HG02642 (cell line): ENCODE measurements at regions not wholly inside any gene's neighbourhood (a gene's known extent, or its start where the extent isn't known, plus 50 kb on each side); places are given as distances from the start of the nearest gene placed in this dataset.

Source experiments
- ATAC-seq: cut with Tn5 transposase; IDR thresholded peaks from one replicate; pipeline ENCODE4 v1.9.1; 2021; ENCODE audit warnings: mild to moderate bottlenecking; ENCODE audit not compliant: unreplicated experiment, poor library complexity

DNA sequence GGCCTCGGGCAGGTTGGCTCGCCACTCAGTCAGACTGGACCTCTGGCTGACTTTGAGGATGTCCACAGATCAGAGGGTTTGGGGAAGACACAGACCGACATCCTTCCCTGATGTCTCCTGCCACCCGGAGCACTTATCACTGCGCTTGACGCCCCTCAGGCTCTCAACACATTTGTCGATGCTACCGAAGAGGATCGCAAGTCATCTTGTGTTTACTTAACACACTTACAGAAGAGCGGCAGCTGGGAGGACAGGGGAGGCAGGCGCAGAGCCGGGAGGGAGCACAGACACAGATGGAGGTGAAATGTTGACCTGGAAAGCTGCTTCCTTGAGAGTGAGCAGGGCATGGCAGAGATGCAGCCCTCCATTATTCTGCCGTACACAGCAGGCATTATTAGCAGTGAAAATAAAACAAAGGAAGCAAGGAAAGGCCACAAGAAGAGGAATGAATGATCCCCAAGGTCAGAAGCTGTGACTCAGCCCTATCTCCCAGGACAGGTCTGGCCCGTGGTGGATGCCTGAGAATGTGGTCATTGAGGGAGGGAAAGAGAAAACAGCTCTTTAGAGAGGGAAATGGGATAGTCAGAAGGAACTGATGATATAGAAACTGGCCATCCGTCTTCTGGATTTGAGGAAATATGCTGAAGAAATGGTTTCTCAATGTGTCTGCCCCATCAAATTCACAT is 549.5 kb upstream of the ARGLU1 start:
- no peak for ATAC-seq

DNA sequence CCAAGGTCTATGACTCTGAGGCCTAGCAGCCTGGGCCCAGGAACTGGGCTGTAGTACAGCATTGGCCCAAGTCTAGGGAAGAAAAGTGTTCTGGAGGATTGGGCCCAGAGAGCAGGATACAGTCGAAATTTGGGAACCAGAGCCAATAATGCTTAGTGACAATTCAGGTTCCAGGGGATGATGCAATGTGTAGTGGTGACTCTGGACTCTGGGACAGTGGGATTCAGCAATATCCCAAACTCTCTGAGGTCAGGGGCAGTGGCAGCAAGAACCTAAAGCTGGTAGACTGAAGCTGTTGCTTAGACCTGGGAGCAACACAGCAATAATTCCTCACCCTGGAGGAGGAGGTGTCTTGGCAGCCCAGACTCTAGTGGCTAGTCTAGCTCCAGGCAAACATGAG is 545.5 kb upstream of the ARGLU1 start:
- no peak for ATAC-seq

DNA sequence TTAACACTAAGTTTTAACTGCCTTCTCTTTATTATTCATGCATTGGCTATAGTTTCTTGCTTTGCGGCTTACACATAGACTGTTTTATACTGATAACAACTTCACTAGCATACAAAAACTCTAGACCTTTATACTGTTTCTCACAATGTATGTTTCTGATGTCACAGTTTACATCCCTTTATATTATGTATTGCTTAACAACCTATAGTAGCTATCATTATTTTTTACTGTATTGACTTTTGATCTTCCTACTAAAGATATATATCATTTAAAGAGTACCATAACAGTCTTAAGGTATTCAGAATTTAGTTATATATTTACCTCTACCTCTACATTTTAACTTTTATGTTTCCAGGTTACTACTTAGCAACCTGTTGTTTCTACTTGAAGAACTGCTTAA is 543.3 kb upstream of the ARGLU1 start:
- no peak for ATAC-seq

DNA sequence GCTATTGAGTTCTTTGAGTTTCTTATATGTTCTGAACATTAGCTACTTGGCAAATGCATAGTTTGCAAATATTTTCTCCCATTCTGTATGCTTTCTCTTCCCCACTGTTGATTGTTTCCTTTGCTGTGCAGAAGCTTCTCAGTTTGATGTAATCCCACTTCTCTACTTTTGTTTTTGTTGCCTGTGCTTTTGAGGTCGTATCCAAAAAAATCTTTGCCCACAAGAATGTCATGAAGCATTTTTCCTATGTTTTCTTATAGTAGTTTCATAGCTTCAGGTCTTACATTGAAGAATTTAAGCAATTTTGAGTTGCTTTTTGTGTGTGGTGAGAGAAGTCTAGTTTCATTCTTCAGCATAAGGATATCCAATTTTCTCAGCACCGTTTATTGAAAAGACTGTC is 536.7 kb upstream of the ARGLU1 start:
- no peak for ATAC-seq

DNA sequence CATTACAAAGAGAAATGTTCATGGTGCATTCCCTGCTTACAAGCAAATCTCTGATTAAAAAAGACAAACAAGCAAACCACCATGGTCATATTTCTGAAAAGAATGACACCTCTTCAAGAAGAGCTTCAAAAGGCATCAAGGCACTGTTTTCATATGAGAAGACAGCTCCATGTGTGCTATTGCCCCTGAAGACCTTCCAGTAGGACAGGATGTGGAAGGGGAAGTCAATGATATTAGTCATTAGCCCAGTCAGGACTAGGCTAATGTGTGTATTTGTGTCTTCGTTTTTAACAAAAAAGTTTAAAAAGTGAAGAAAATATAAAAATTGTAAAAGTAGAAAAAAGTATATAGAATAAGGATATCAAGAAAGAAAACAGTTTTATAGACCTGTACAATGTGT is 534.7 kb upstream of the ARGLU1 start:
- no peak for ATAC-seq

DNA sequence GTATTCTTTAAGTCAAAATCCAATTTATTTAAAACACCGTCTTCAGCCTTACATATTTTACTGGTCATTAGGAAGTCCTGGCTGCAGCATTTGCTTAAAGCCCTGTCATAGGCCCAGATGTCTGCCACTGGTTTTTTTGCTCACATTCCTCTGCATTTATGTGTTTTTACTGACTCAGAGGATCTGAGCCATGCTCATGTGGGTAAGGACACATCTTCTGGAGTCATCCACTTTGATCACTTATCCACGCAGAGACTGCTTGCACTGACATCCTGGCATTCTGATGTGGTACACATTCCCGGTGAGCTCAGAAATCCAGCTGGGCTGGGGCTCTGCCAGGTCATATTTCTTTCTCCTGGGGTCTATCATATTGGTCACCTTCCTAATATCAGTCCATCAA is 531.7 kb upstream of the ARGLU1 start:
- no peak for ATAC-seq

DNA sequence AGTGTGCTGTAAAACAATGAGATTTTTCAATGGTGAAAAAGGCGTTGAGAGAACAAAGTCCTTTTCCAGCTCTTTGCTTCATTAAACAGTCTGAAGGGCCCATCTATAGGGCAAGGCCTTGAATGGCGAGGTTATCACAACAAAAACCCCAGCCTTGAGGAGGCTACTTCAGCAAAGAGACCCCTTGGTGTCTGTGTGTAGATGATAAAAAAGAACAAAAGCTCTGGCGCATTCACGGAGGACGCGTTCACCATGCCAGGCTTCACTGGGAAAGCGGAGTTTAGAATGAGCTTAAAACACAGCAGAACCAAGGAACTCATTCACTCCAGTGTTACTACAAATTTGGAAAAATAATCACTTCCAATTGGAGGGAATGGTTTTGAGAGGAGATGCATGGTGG is 530.0 kb upstream of the ARGLU1 start:
- no peak for ATAC-seq

DNA sequence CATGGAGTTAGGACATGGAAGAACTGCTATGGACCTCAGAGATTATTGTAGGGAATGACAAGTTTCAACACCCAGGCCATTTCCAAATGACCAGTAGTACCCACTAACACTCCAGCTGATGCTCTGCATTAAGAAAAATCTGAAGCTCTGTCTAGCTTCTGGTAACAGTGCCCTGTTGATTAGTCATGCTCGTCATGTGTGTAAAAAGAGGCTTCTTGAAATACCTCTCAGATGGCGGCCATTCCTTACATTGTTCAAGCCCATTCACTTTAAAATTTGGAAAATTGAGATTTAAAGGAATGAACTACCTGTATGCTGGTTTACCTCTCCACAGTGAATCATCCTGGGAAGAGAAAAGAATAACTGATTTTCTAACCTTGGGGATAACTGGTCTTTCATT is 527.9 kb upstream of the ARGLU1 start:
- no peak for ATAC-seq

DNA sequence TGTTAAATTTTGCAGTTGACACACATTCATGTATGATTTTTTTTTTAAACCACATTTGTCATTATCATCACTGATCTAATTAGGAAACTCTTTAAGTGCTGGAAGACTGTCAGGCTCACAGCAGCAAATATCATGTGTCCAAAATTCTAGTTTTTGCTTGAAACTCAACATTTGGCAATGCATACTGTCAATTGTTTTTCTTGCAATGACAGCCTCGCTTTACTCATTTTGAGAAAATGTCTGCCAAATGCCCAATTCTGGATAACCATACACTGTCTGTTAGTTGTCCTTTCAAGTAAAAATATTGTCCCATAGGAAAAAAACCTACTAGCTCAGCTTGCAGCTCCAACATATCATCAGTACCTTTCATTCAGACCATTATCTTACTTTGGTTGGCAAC is 523.9 kb upstream of the ARGLU1 start:
- no peak for ATAC-seq

DNA sequence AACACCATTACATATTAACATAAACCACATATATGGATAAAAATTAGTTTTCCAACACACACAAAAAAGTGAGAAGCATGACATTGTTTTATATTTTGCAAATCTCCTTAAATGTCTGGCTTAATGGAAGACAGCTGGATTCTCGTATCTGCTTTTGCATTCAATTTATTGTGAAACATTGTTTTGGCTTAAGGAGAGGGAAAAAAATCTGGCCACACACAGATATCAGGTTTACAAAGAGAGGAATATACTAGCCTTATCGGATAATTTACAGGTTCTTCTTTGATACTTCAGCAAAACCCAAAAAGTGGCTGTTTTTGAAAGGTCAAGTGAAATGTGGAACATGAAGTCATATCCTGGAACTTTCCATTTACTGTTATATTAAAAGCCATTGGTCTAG is 523.5 kb upstream of the ARGLU1 start:
- no peak for ATAC-seq

DNA sequence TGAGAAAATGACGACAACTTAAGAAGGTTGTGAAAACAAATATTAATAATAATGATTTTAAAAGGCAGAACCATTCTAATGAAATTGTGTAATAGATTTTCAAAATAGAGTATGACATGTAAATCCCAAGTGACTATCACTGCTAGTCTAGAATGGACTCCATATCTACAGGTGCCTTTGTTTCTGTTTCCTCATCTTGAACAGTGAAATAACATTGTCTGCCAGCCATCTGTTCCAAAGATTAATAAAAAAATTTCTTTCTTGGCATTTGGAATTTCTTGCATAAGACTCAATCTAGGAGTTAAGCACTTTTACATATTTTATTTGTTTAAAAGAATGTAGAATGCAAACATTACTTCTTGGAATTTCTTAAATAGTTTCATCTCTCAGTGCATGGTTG is 520.1 kb upstream of the ARGLU1 start:
- no peak for ATAC-seq

DNA sequence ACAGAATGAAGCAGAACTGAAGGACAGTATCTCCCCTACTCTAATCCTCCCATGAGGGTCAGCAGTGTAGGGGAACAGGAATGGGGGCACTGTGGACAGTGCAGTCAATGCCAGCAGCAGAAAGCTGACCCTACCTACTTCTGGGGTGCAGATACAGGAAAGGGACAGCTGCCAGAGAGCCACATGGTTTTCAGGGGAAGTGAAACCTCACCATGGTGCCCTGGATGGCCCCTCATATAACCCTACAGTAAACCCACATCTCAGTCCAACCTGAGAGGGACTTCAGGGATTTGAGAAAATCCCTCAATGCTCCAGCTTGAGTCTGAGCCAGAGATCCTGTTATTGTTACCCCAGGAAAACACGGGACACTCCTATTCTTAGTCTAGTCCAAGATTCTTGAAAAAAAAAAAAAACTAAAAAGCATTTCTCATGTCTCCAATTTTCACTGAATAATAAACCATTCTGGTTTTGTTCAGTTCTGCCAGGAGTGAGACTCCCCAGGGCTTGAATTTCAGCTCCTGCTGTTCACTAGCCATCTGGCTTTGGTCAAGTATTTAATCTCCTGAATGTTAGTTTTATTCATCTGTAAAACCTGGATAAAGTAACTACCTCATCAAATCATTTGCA is 511.6 kb upstream of the ARGLU1 start:
- ATAC-seq = no peak

DNA sequence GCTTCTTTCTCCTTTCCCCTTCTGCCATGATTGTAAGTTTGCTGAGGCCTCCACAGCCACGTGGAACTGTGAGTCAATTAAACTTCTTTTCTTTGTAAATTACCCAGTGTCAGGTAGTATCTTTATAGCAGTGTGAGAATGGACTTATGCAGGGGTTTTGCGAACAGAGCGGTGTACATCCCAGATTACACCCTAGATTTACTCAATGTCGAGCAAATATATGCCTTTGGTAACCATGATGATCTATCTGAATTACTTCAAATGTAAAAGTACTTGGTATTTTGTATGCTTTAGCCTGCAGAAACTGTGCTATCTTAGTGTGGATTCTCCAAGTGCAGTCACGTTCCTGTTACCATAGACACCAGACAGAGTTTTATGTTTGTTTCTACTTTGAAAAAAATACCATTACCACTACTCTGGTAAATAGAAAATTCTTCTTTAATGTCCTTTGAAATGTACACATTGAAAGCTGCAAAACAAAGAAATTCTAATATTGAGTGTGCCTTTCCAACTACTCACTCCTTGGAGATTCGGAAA is 510.4 kb upstream of the ARGLU1 start:
- ATAC-seq = no peak

DNA sequence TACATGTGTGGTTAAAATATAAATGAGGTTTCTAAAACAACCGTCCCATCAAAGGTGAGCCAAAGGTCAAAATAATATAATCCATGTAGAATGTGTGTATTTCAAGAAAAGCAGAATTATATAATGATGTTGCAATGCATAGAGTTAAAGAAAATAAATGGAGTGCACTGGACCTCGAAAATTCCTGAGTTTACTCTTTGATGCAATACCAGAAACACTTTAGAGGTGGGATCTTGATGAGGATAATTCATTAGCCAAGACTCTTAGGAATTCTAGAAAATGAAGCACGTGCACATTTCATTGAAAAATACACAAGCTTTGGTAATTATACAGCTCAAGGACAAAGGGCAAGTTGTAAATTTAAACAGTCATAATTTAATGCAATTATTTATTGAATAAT is 508.9 kb upstream of the ARGLU1 start:
- no peak for ATAC-seq

DNA sequence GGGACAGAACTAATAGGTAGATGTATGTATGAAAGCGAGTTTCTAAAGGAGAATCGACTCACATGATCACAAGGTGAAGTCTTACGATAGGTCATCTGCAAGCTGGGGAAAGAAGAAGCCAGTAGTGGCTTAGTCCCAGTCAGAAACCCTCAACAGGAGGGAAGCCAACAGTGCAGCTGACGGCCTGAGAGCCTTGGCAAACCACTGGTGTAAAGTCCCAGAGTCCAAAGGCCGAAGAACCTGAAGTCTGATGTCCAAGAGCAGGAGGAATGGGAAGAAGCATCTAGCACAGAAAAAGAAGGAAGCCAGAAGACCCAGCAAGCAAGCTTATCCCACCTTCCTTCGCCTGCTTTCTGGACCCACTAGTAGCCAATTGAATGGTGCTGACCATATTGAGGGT is 507.6 kb upstream of the ARGLU1 start:
- ATAC-seq = no peak

DNA sequence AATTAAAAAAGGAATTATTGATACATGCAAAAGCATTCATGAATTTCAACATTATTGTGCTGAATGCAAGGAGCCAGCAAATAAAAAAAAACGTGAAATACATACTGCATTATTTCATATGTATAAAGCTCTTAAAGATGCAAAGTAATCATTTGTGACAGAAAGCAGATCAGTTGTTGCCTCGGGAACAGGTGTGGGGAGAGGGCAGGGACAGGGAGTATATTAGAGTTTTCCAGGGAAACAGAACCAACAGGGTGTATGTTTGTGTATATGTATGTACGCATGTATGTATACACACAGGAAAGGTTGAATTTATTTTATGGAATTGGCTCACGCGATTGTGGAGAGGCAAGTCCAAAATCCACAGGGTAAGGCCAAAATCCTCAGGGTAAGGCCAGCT is 502.9 kb upstream of the ARGLU1 start:
- ATAC-seq = no peak

DNA sequence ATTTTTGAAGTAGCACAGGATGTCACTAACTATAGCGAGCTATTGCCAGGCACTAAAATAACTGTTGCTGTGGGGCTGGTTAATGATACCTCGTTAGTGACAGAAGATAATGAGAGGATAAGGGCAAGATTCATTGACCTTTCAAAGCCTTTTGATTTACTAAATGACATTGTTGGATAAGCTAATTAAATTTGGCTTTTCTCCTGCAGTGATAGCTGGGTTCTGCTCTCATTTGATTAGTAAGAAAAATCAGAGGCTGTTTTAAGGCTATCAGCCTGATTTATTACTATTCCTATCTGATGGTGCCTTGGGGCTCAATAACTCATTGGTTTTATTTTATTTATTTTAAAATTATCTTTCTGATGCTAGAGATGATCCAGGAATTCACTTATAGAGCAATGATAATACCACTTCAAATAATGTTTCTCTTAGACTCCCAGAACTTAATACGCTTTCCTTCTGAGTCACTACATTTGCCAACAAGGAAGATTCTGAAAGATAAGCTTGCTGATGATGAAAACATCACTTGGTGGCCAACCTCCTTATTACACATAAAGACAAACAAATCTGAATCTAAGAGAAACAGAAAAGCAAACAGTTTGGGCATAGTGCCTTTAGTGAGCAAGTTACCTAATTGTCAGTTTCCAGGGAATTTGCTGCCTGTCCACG is 501.3 kb upstream of the ARGLU1 start:
- no peak for ATAC-seq

DNA sequence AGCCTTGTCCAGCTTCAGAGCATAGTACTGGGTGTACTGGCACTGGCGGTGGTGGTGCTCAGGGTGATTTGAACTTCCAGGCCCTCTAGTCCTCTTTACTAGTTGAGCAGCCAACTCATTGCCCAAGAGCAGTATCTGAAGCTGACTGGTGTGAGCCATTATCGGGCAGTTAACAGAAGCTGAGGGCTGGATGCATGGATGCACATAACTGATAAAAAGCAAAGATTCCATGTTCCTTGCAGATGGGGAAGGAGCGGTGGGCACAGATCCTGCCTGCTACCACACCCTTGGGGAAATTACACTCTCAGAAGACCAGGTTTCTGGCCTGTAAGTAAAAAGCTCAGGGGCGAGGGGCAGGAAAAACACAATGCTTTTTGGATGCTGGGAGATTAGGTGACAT is 499.4 kb upstream of the ARGLU1 start:
- no peak for ATAC-seq

DNA sequence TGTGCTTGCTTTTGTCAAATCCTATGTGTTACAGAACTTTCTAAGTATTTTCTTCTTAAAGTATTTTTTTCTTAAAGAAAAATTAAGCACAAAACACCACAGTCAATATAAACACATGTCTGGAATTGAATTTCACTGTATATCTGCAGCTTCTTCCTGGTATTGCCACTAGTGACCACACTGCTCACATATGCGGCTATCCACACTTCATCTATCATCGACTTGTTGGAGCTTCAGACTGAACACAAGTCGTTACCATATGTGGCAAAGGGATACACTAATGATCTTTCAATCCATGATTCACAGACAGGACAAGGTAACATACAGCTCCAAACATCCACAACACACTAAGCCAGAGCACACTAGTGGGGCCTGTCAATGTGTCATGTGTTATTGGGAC is 498.4 kb upstream of the ARGLU1 start:
- no peak for ATAC-seq

DNA sequence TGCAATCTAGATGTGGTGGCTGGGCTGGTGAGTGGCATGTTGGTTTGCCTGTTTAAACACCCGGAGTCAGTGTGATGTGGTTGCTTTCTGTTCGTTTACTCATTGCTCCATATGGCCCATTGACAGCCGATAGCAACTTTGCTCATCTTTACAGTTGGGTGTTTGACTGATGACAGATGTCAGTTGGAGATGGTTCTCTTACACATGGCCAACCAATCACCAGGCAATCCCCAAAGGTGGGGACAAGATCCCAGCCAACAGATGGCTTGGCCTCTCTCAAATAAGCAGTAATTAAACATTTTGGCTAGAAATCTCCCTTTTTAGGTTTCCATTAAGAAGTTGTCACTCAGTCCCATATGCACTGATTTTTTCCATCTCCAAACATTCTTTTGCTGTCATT is 497.1 kb upstream of the ARGLU1 start:
- no peak for ATAC-seq

DNA sequence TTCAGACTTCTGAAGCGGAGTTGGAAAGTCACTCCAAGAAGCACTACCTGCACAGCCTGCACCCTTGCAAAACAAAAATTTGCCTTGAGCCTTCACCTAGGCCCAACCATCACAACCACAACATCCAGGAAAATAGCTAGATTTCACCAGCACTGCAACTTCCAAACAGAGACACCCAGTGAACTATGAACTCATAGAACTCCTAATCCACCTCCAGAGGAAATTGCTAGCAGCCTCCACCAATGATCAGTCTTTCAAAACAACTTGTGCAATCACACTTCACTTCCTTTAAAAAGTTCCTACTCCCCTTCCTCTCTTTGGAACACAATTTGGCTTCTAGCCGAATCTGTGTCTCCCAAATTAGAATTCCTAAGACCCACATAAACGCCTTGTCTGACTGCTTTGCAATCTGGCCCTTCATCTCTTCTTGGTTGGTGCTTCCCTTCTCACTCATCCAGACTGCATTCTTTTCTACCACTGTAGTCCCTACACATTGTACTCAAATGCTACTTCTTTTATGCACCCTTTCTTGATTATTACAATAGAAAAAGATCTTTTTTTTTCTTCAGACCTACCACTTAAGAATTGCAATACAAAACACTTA is 489.2 kb upstream of the ARGLU1 start:
- no peak for ATAC-seq
